Mesothelial cell of epicardium (in vitro differentiated cells): ENCODE measurements at regions not wholly inside any gene's neighbourhood (a gene's known extent, or its start where the extent isn't known, plus 50 kb on each side); places are given as distances from the start of the nearest gene placed in this dataset.
"Not testable (repeated sequence)": the region's sequence is repeated elsewhere in the genome, so short reads cannot be mapped to it uniquely, and the experiment has no call there.

Experiments used
- DNase-seq, 2 experiments: peaks; one replicate each; pipeline ENCODE4 v3.0.0; 2021; ENCODE audit warnings: low spot score in 2 of 2; ENCODE audit not compliant: unreplicated experiment in 2 of 2
- H3K27ac Mint-ChIP-seq: 2 replicates; pipeline ENCODE4 v1.8.0; 2021; ENCODE audit warnings: mixed read lengths
- H3K27me3 Mint-ChIP-seq: 2 replicates; pipeline ENCODE4 v1.8.0; 2021; ENCODE audit warnings: low read depth, mixed read lengths
- H3K36me3 Mint-ChIP-seq: 2 replicates; pipeline ENCODE4 v1.8.0; 2021; ENCODE audit warnings: mixed read lengths
- H3K4me1 Mint-ChIP-seq: 2 replicates; pipeline ENCODE4 v1.8.0; 2021; ENCODE audit warnings: mixed read lengths
- H3K4me3 Mint-ChIP-seq: 2 replicates; pipeline ENCODE4 v1.8.0; 2021; ENCODE audit warnings: mild to moderate bottlenecking, moderate library complexity, mixed read lengths
- H3K9me3 Mint-ChIP-seq: 2 replicates; pipeline ENCODE4 v1.8.0; 2021; ENCODE audit warnings: mixed read lengths
- TF ChIP-seq, protein P1 (sequence below): fragments of 200-600 bp; sonication (generic); IDR thresholded peaks from one replicate; pipeline ENCODE4 v1.5.0; 2021; ENCODE audit warnings: antibody characterized with exemption; ENCODE audit not compliant: unreplicated experiment

GRCh38 chr3:112718967-112719366 is 78.0 kb upstream of the CCDC80 start:
- H3K4me3 Mint-ChIP-seq, result no peak overlapping the region
- no peaks in the 10 kb centered on the region for H3K9me3 Mint-ChIP-seq
- H3K4me1 Mint-ChIP-seq, result peaks cover 19% of the 10 kb centered on the region
- TF ChIP-seq, protein P1, sequence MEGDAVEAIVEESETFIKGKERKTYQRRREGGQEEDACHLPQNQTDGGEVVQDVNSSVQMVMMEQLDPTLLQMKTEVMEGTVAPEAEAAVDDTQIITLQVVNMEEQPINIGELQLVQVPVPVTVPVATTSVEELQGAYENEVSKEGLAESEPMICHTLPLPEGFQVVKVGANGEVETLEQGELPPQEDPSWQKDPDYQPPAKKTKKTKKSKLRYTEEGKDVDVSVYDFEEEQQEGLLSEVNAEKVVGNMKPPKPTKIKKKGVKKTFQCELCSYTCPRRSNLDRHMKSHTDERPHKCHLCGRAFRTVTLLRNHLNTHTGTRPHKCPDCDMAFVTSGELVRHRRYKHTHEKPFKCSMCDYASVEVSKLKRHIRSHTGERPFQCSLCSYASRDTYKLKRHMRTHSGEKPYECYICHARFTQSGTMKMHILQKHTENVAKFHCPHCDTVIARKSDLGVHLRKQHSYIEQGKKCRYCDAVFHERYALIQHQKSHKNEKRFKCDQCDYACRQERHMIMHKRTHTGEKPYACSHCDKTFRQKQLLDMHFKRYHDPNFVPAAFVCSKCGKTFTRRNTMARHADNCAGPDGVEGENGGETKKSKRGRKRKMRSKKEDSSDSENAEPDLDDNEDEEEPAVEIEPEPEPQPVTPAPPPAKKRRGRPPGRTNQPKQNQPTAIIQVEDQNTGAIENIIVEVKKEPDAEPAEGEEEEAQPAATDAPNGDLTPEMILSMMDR, result no peak
- H3K27me3 Mint-ChIP-seq, result no peaks in the 10 kb centered on the region
- no peaks in the 10 kb centered on the region for H3K36me3 Mint-ChIP-seq
- DNase-seq, result no peak
- no peak overlapping the region for H3K27ac Mint-ChIP-seq

GRCh38 chr3:112718516-112718915 is 77.6 kb upstream of the CCDC80 start:
- TF ChIP-seq, protein P1, result no peak
- no peak for DNase-seq
- no peaks in the 10 kb centered on the region for H3K27me3 Mint-ChIP-seq
- peaks cover 4% of the 10 kb centered on the region for H3K9me3 Mint-ChIP-seq
- no peaks in the 10 kb centered on the region for H3K36me3 Mint-ChIP-seq
- peaks cover 19% of the 10 kb centered on the region for H3K4me1 Mint-ChIP-seq
- H3K27ac Mint-ChIP-seq, result peak overlapping the region; percentile 5
- no peak overlapping the region for H3K4me3 Mint-ChIP-seq

DNA sequence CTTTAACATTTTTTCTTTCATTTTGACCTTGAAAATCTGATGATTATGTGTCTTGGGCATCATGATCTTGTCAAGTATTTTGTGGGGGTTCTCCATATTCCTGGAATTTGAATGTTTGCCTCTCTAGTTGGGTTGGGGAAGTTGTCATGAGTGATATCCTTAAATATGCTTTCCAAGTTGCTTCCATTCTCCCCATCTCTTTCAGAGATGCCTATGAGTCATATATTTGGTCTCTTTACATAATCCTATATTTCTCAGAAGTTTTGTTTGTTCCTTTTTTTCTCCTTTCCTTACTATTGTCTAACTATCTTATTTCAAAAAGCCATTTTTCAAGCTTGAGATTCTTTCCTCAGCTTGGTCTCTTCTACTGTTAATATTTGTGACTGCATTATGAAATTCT is 69.0 kb upstream of the CCDC80 start:
- Mint-ChIP-seq H3K4me1 (no peaks in the 10 kb centered on the region), H3K27ac (no peak overlapping the region), H3K9me3 (peaks cover 52% of the 10 kb centered on the region), H3K27me3 (no peaks in the 10 kb centered on the region), H3K36me3 (peaks cover 2% of the 10 kb centered on the region), H3K4me3 (no peak overlapping the region)
- TF ChIP-seq, protein P1, result no peak
- DNase-seq, result no peak

DNA sequence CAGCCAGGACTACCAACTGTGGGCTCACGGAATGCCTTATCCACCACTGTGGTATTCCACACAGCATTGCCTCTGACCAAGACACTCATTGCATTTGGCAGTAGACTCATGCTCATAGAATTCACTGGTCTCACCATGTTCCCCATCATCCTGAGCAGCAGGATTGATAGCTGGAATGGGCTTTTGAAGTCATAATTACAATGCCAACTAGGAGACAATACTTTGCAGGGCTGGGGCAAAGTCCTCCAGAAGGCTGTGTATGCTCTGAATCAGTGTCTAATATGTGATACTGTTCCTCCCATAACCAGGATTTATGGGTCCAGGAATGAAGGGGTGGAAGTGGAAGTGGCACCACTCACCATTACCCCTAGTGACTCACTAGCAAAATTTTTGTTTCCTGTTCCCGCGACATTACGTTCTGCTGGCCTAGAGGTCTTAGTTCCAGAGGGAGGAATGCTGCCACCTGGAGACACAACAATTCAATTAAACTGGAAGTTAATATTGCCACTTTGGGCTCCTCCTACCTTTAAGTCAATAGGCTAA is 58.6 kb upstream of the CCDC80 start:
- H3K4me1 Mint-ChIP-seq, result peaks cover 16% of the 10 kb centered on the region
- H3K9me3 Mint-ChIP-seq, result peaks cover 36% of the 10 kb centered on the region
- H3K36me3 Mint-ChIP-seq, result peaks cover 2% of the 10 kb centered on the region
- no peak for DNase-seq
- H3K27ac Mint-ChIP-seq, result no peak overlapping the region
- TF ChIP-seq, protein P1, result no peak
- H3K27me3 Mint-ChIP-seq, result no peaks in the 10 kb centered on the region
- no peak overlapping the region for H3K4me3 Mint-ChIP-seq

- H3K9me3 Mint-ChIP-seq, result peaks cover 32% of the 10 kb centered on the region
- not testable (repeated sequence) for DNase-seq, H3K36me3 Mint-ChIP-seq, H3K4me3 Mint-ChIP-seq, H3K27me3 Mint-ChIP-seq, H3K27ac Mint-ChIP-seq
- peaks cover 16% of the 10 kb centered on the region for H3K4me1 Mint-ChIP-seq
Observed at GRCh38 chr3:112698442-112698841, 57.5 kb upstream of the CCDC80 start.

- peaks cover 16% of the 10 kb centered on the region for H3K4me1 Mint-ChIP-seq
- H3K9me3 Mint-ChIP-seq, result peaks cover 29% of the 10 kb centered on the region
- H3K27ac Mint-ChIP-seq, result not testable (repeated sequence)
Observed at GRCh38 chr3:112696244-112696643, 55.3 kb upstream of the CCDC80 start.

DNA sequence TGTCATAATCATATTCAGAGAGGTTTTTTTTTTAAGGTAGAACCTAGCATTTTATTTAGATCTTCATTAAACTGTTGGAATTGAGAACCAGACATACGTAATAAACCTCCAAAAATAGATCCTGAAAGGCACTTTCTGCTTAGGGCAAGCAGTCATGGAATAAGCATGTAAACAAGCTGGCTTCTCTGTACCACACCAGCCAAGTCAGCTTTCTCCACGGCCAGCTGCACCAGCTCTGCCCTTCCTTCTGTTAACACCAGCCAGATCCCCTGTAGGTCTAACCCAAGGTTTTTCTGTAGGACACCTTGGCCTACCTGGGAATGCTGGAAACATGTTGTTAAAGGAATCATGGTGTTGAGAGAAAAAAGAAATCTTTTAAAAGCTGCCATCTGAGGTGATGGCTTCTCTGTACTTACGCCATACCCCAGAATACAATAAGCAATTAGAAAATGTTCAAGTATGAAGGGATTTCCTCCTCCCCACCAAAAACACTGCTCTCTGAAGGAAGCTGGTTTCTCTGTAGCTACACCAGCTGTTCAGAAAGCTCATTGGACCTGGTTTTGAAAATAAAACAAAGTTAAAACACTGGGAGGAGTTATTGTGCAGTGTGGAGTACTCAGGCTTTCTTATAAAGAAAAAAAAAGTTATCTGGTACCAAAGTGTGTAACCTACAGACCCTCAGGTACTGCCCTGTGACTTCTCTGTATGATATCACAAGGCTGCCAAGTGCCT is 54.6 kb upstream of the CCDC80 start:
- not testable (repeated sequence) for DNase-seq, H3K4me3 Mint-ChIP-seq, H3K27me3 Mint-ChIP-seq, H3K36me3 Mint-ChIP-seq, H3K27ac Mint-ChIP-seq
- H3K4me1 Mint-ChIP-seq, result peaks cover 16% of the 10 kb centered on the region
- peaks cover 23% of the 10 kb centered on the region for H3K9me3 Mint-ChIP-seq

More at GRCh38 chr3:112696244-112696643, 55.3 kb upstream of the CCDC80 start:
- H3K27me3 Mint-ChIP-seq, DNase-seq, H3K4me3 Mint-ChIP-seq, H3K36me3 Mint-ChIP-seq: not testable (repeated sequence)

DNA sequence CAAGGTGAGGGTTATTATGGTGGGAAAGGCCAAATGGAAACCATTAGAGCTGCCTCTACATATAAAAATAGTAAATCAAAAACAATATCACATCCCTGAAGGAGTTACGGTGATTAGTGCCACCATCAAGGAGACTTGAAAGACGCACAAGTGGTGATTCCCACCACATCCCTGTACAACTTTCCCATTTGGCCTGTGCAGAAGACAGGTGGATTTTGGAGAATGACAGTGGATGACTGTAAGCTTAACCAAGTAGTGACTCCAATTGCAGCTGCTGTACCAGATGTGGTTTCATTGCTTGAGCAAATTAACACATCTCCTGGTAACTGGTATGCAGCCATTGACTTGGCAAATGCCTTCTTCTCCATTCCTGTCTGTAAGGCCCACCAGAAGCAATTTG is 54.0 kb upstream of the CCDC80 start:
- not testable (repeated sequence) for H3K4me3 Mint-ChIP-seq, H3K27me3 Mint-ChIP-seq, H3K36me3 Mint-ChIP-seq, DNase-seq, H3K27ac Mint-ChIP-seq
- Mint-ChIP-seq H3K9me3 (peaks cover 19% of the 10 kb centered on the region), H3K4me1 (peaks cover 17% of the 10 kb centered on the region)
